Memory B cell (primary cell): ENCODE measurements at regions not wholly inside any gene's neighbourhood (a gene's known extent, or its start where the extent isn't known, plus 50 kb on each side); places are given as distances from the start of the nearest gene placed in this dataset.

Experiments
- ATAC-seq: fragments of 150-1000 bp; cut with Tn5 transposase; 2 replicates; pipeline ENCODE4 v1.10.0; 2021; ENCODE audit warnings: low read depth, mild to moderate bottlenecking, moderate library complexity
- DNase-seq, 2 donors: peaks; one replicate each; pipeline ENCODE4 v3.0.0; 2022; ENCODE audit warnings: low spot score in 2 of 2
- H3K27ac Mint-ChIP-seq: one replicate; pipeline ENCODE4 v1.8.0; 2022; ENCODE audit warnings: mild to moderate bottlenecking, moderate library complexity, mixed read lengths
- H3K27me3 Mint-ChIP-seq: one replicate; pipeline ENCODE4 v1.8.0; 2022; ENCODE audit warnings: mixed read lengths
- H3K36me3 Mint-ChIP-seq: one replicate; pipeline ENCODE4 v1.8.0; 2022; ENCODE audit warnings: mild to moderate bottlenecking, mixed read lengths
- H3K4me1 Mint-ChIP-seq: one replicate; pipeline ENCODE4 v1.8.0; 2022; ENCODE audit warnings: mixed read lengths
- H3K4me3 Mint-ChIP-seq: one replicate; pipeline ENCODE4 v1.8.0; 2022; ENCODE audit warnings: mild to moderate bottlenecking, moderate library complexity, mixed read lengths
- H3K9me3 Mint-ChIP-seq: one replicate; pipeline ENCODE4 v1.8.0; 2022; ENCODE audit warnings: mixed read lengths

GRCh38 chr1:184806296-184806721, 51.7 kb upstream of the EDEM3 start:
- no peak for DNase-seq
- peak; percentile 26 for ATAC-seq

GRCh38 chr1:184805667-184806295, 51.1 kb upstream of the EDEM3 start:
- Mint-ChIP-seq H3K4me3 (no peak overlapping the region), H3K9me3 (no peaks in the 10 kb centered on the region), H3K4me1 (peaks cover 7% of the 10 kb centered on the region), H3K27ac (no peak overlapping the region), H3K27me3 (no peaks in the 10 kb centered on the region), H3K36me3 (no peaks in the 10 kb centered on the region)
- peak; percentile 92 for ATAC-seq
- peak; percentile 79 to 85 for DNase-seq

More at GRCh38 chr1:184806296-184806721, 51.7 kb upstream of the EDEM3 start:
- H3K36me3 Mint-ChIP-seq = no peaks in the 10 kb centered on the region
- no peak overlapping the region for H3K27ac Mint-ChIP-seq
- no peak overlapping the region for H3K4me3 Mint-ChIP-seq
- H3K27me3 Mint-ChIP-seq = no peaks in the 10 kb centered on the region
- H3K9me3 Mint-ChIP-seq = no peaks in the 10 kb centered on the region
- H3K4me1 Mint-ChIP-seq = peaks cover 7% of the 10 kb centered on the region
